Hematopoietic multipotent progenitor cell treated with erythropoietin and hydrocortisone succinate and interleukin-3 and kit ligand, for 4 days (in vitro differentiated cells): ENCODE measurements at regions not wholly inside any gene's neighbourhood (a gene's known extent, or its start where the extent isn't known, plus 50 kb on each side); places are given as distances from the start of the nearest gene placed in this dataset.
A peak's percentile ranks its signal among the peaks of the same experiment; 100 is the strongest.
"Not testable (repeated sequence)": the region's sequence is repeated elsewhere in the genome, so short reads cannot be mapped to it uniquely, and the experiment has no call there.

ENCODE experiments used
- DNase-seq: peaks from one replicate; pipeline ENCODE4 v3.0.0-alpha.2; 2015

- no peak for DNase-seq
Measured at GRCh38 chr16:60087530-60087929, 1353.4 kb upstream of the GOT2 start.

DNA sequence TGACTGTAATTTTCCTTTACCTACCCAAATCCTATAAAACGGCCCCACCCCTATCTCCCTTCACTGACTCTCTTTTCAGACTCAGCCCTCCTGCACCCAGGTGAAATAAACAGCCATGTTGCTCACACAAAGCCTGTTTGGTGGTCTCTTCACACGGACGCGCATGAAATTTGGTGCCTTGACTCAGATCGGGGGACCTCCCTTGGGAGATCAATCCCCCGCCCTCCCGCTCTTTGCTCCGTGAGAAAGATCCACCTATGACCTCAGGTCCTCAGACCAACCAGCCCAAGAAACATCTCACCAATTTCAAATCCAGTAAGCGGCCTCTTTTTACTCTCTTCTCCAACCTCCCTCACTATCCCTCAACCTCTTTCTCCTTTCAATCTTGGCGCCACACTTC lies 1344.7 kb upstream of the GOT2 start:
- DNase-seq: not testable (repeated sequence)

GRCh38 chr16:60077861-60078260 lies 1343.7 kb upstream of the GOT2 start:
- DNase-seq: peak; percentile 4

DNA sequence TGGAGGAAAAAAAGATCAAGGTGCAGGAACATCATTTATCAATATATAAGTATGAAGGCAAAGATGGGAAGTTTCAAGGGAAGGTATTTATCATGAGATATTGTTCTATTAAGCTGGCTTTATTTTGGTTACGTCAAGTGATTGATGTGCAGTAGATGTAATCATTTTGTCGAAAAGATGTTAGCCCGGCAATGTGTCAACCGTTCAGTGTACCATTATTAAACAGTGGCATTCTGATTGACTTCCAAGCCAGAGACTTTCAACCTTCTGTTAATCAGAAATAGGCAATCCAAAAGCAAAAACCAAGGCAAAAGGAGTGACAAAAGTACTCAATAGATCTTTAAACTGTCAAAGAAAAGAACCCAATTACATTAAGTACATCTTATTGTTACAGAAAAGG lies 1340.3 kb upstream of the GOT2 start:
- no peak for DNase-seq

- no peak for DNase-seq
Measured at GRCh38 chr16:60073376-60073775, 1339.3 kb upstream of the GOT2 start.

DNA sequence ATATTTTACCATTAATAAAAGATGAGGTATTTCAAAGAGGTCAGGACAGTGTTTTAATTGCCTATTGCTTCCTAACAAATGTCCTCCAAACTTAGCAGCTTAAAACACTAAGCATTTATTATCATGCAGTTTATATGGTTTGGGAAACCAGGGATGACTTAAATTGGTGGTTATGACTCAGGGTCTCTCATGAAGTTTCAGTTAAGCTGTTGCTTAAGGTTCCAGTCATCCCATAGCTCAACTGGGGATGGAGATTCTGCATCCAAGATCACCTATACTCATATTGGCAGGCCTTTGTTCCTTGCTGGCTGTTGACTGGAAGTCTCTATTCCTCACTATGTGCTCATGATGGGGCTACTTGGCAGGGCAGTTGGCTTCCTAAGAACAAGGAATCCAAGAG lies 1329.9 kb upstream of the GOT2 start:
- no peak for DNase-seq

- no peak for DNase-seq
Measured at GRCh38 chr16:60061396-60061795, 1327.3 kb upstream of the GOT2 start.

- peak; percentile 25 for DNase-seq
Measured at GRCh38 chr16:60060731-60061130, 1326.6 kb upstream of the GOT2 start.

DNA sequence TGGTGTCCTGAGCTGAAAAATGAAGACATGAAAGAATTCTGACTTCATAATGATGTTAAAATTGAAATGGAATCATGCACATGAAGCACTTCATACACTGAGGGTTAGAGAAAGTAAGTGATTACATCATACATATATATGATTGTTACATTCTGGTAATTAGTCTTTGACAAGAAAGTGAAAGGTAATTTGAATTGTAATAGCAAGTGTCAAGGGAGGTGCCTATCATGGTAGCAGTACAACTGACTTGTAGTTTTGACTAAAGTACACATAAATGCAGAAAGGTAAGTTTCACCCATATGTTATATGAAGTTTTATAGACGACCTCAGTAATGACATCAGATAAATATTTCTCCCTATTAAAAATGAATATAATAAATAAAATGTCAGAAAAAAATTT lies 1325.0 kb upstream of the GOT2 start:
- no peak for DNase-seq

- DNase-seq: no peak
Measured at GRCh38 chr16:60041671-60042070, 1307.6 kb upstream of the GOT2 start.

DNA sequence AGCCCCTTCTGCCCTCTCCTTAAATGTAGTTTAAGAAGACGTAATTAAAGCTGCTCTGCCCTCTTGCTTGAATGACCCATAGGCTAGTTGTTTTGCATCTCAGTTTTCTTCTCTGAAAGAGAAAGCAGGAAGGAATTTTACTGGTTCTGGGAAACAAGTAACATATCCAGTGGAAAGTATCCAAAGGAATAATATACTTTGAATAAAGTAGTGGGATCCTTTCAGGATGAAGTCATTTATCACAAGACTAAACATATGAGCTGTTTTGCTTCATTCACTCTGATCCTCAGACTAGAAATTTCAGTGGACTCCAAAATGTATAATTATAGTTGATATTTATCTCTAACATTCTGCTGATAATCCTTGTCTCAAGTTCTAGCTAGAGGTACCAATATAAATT lies 1297.6 kb upstream of the GOT2 start:
- no peak for DNase-seq

DNA sequence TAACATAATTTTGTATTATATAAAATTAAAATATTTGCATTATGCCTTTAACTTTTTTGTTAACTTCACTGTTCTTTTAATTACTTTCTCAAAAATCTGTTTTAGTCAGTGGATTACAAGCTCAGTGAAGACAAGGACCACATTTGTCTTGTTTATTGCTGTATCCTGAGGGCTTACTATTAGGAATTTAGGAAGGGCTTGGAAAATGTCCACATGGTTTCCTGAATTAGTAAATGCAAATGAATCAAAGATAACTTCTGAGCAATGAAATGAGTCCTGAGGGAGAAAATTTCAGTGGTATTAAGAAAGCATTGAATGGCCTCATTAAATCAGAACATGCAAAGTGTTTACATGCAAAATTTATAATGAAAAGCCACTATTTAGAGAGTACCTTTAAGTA lies 1293.2 kb upstream of the GOT2 start:
- no peak for DNase-seq

- no peak for DNase-seq
Measured at GRCh38 chr16:60013076-60013475, 1279.0 kb upstream of the GOT2 start.

DNA sequence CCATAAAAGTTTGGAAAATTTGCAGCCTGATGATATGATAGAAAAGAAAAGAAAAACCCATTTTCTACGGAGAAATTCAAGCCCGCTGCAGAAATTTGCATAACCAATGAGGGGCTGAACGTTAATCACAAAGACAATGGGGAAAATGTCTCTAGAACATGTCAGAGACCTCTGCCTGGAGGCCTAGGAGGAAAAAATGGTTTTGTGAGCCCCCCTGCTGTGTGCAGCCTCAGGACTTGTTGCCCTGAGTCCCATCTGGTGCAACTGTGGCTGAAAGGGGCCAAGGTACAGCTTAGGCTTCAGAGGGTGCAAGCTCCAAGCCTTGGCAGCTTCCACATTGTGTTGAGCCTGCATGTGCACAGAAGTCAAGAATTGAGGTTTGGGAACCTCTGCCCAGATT lies 1267.4 kb upstream of the GOT2 start:
- no peak for DNase-seq

DNA sequence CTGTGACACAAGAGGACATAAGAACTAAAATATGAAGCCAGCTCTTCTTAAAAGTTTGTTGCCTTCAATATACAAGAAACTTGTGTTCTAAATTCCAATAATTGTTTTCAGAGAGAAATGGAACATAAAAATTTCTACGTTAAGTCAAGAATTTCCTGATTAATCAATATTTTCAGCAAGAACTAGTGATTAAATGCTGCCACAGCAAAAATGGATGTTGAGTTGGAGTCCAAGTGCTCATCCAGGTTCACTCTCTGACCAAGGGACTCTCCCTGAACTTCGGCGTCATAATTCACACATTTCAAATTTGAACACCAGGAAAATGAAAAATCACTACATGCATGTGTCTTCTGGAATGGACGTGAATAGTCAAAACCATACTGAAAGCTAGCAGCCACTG lies 1263.6 kb upstream of the GOT2 start:
- no peak for DNase-seq

- DNase-seq: no peak
Measured at GRCh38 chr16:59993101-59993500, 1259.0 kb upstream of the GOT2 start.

DNA sequence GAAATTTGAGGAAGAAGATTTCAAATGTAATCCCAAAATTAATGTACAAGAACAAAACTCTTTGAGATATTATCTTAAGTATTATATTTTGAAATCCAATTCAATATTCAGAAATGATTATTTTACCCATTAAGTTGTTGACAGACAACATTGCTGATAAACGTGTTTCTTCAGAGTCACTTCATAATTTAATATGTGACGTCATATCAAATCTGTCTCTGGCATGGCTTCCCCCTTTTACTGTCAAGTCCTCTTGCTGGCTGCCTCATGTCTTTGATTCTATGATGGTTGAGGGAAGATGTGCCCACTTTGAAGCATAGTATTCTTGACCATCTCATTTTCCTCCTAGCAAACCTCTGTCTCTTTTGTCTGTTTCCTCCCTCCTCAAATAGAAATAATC lies 1257.1 kb upstream of the GOT2 start:
- DNase-seq: no peak

GRCh38 chr16:59988591-59988990 lies 1254.5 kb upstream of the GOT2 start:
- no peak for DNase-seq

DNA sequence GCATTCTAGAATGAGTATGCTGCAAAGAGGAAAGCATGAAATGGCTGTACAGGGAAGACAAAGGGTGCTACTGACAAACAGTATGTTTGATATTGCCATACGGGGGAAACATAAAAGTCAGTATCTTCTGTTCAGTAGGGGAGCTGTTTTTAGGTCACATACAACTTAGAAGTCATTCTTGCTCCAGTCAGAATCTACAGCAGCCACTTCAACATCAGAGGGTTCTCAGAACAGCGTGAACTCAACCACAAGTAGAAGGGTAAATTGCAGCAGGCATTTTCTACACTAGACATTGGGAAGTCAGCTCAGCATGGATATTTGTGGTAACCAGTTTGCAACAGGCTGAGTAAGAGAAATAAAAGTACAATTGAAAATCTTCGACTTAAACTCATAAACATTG lies 1241.8 kb upstream of the GOT2 start:
- DNase-seq: no peak

DNA sequence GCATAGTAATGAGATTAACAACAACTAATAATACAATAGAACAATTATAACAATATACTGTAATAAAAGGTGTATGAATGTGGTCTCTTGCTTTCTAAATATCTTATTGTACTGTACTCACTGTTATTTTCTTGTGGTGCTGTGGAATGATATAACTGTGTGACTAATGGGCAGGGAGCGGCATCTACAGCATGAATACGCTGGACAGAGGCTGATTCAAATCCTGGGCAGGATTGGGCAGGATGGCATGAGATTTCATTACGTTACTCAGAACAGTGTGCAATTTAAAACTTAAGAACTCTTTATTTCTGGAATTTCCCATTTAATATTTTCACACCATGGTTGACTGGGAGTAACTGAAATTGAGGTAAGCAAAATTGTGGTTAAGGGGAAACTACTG lies 1239.8 kb upstream of the GOT2 start:
- DNase-seq: no peak

GRCh38 chr16:59971264-59971663 lies 1237.1 kb upstream of the GOT2 start:
- DNase-seq: no peak

- DNase-seq: no peak
Measured at GRCh38 chr16:59964232-59964924, 1230.3 kb upstream of the GOT2 start.

- no peak for DNase-seq
Measured at GRCh38 chr16:59959311-59959710, 1225.2 kb upstream of the GOT2 start.

- no peak for DNase-seq
Measured at GRCh38 chr16:59950431-59950830, 1216.3 kb upstream of the GOT2 start.

GRCh38 chr16:59944041-59944440 lies 1209.9 kb upstream of the GOT2 start:
- not testable (repeated sequence) for DNase-seq

DNA sequence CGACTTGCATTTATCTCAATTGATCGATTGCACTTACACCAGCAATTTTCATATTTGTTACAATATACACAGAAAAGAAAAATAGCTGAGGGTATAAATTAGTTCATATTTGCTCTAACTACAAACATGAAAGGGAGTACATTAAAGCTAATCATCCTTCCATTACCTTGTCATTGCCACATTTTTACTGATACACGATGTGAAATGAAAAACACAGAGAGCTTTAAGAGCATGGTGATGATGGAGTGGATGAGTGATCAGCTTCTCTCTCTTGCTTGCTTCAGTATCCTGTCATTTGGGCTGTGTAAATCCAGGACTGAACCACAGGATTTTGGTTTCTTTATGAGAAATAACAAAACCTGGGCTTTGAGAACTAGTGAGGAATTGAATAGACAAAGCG lies 1207.5 kb upstream of the GOT2 start:
- no peak for DNase-seq
